Neural cell (in vitro differentiated cells): ENCODE measurements at regions not wholly inside any gene's neighbourhood (a gene's known extent, or its start where the extent isn't known, plus 50 kb on each side); places are given as distances from the start of the nearest gene placed in this dataset.

Experiments
- H2AFZ ChIP-seq: fragments of 200-600, 300-800 bp; sonication (generic), shearing (Covaris generic); 2 replicates; pipeline ENCODE4 v1.6.0; 2014; ENCODE audit warnings: low read depth, mild to moderate bottlenecking, antibody characterized with exemption, low read length, moderate library complexity
- H3F3A ChIP-seq: fragments of 200-600 bp; shearing (Covaris generic); 2 replicates; pipeline ENCODE4 v1.6.1; 2016; ENCODE audit warnings: mild to moderate bottlenecking, moderate library complexity, mixed read lengths, antibody characterized with exemption, low read length; ENCODE audit not compliant: insufficient read depth, poor library complexity, severe bottlenecking
- H3K27ac ChIP-seq: fragments of 200-600, 300-800 bp; sonication (generic), shearing (Covaris generic); 2 replicates; pipeline ENCODE4 v1.5.1; 2014; ENCODE audit warnings: mild to moderate bottlenecking, low read length, moderate library complexity
- H3K27me3 ChIP-seq: fragments of 300-800, 200-600 bp; sonication (generic), shearing (Covaris generic); 2 replicates; pipeline ENCODE4 v1.6.0; 2014; ENCODE audit warnings: mild to moderate bottlenecking, low read depth, low read length, moderate library complexity; ENCODE audit not compliant: insufficient read depth
- H3K36me3 ChIP-seq: fragments of 300-800, 200-600 bp; sonication (generic), shearing (Covaris generic); 2 replicates; pipeline ENCODE4 v1.5.1; 2014; ENCODE audit warnings: mild to moderate bottlenecking, antibody characterized with exemption, low read length, moderate library complexity; ENCODE audit not compliant: insufficient read depth
- H3K4me2 ChIP-seq: fragments of 300-800, 200-600 bp; sonication (generic), shearing (Covaris generic); 2 replicates; pipeline ENCODE4 v1.6.0; 2014; ENCODE audit warnings: mild to moderate bottlenecking, low read length
- H3K4me3 ChIP-seq: fragments of 300-800, 200-600 bp; sonication (generic), shearing (Covaris generic); 2 replicates; pipeline ENCODE4 v1.5.1; 2014; ENCODE audit warnings: mild to moderate bottlenecking, low read length, moderate library complexity
- H3K79me2 ChIP-seq: fragments of 200-600 bp; shearing (Covaris generic); replicated peaks from 2 replicates; pipeline ENCODE4 v1.6.0; 2014; ENCODE audit warnings: mild to moderate bottlenecking, low read length, moderate library complexity; ENCODE audit not compliant: insufficient read depth
- H3K9ac ChIP-seq: fragments of 300-800, 200-600 bp; sonication (generic), shearing (Covaris generic); 2 replicates; pipeline ENCODE4 v1.6.1; 2016; ENCODE audit warnings: mild to moderate bottlenecking, low read length, mixed read lengths
- H3K9me2 ChIP-seq: fragments of 200-600 bp; shearing (Covaris generic); 2 replicates; pipeline ENCODE4 v1.6.1; 2016; ENCODE audit warnings: mild to moderate bottlenecking, low read length, mixed read lengths; ENCODE audit not compliant: insufficient read depth
- H3K9me3 ChIP-seq: fragments of 200-600, 300-800 bp; sonication (generic), shearing (Covaris generic); 2 replicates; pipeline ENCODE4 v1.6.1; 2016; ENCODE audit warnings: mild to moderate bottlenecking, mixed run types, low read length, moderate library complexity, mixed read lengths
- H4K20me1 ChIP-seq: fragments of 200-600 bp; shearing (Covaris generic); 2 replicates; pipeline ENCODE4 v1.6.1; 2016; ENCODE audit warnings: mild to moderate bottlenecking, mixed run types; ENCODE audit not compliant: insufficient read depth
- EP300 ChIP-seq: fragments of 450-650 bp; conservative IDR thresholded peaks from 2 replicates; pipeline ENCODE4 v1.6.1; 2014; ENCODE audit warnings: antibody characterized with exemption, mild to moderate bottlenecking, moderate library complexity; ENCODE audit not compliant: poor library complexity, severe bottlenecking
- EZH2 ChIP-seq: fragments of 200-600, 300-800 bp; shearing (Covaris generic), sonication (generic); IDR thresholded peaks from 2 replicates; pipeline ENCODE4 v1.6.1; 2014; ENCODE audit warnings: antibody characterized with exemption, low read length, borderline replicate concordance, mild to moderate bottlenecking; ENCODE audit not compliant: insufficient read depth, poor library complexity, severe bottlenecking
- MXI1 ChIP-seq: fragments of 450-650 bp; conservative IDR thresholded peaks from 2 replicates; pipeline ENCODE4 v1.6.1; 2014; ENCODE audit warnings: antibody characterized with exemption, mild to moderate bottlenecking; ENCODE audit not compliant: poor library complexity, severe bottlenecking
- POLR2AphosphoS5 ChIP-seq: IDR thresholded peaks from 2 replicates; pipeline ENCODE4 v1.6.1; 2012
- RAD21 ChIP-seq: fragments of 450-650 bp; conservative IDR thresholded peaks from 2 replicates; pipeline ENCODE4 v1.6.1; 2014; ENCODE audit warnings: antibody characterized with exemption, mild to moderate bottlenecking, moderate library complexity
- SMC3 ChIP-seq: fragments of 450-650 bp; conservative IDR thresholded peaks from 2 replicates; pipeline ENCODE4 v1.6.1; 2014; ENCODE audit warnings: antibody characterized with exemption, mild to moderate bottlenecking, moderate library complexity; ENCODE audit not compliant: poor library complexity
- TAF1 ChIP-seq: IDR thresholded peaks from 2 replicates; pipeline ENCODE4 v1.6.1; 2012; ENCODE audit warnings: low read depth
- TF ChIP-seq, protein P1 (sequence below): fragments of 450-650 bp; IDR thresholded peaks from 2 replicates; pipeline ENCODE4 v1.5.1; 2014; ENCODE audit warnings: antibody characterized with exemption, mild to moderate bottlenecking, moderate library complexity; ENCODE audit not compliant: poor library complexity, severe bottlenecking
- TF ChIP-seq, protein P2 (sequence below): IDR thresholded peaks from 2 replicates; pipeline ENCODE4 v1.6.1; 2012; ENCODE audit warnings: borderline replicate concordance

DNA sequence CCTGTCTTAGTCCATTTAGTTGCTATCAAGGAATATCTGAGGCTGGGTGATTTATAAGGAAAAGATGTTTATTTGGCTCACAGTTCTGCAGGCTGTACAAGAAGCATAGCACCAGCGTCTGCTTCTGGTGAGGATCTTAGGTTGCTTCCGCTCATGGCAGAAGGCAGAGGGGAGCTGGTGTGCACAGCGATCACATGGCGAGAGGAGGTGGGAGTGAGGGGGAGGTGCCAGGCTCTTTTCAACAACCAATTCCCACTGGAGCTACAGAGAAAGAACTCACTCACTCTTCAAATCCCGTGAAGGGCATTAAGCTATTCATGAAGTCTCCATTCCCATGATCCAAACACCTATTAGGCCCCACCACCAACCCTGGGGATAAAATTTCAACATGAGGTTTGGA is 371.6 kb downstream of the SH2D4B start:
- no peak overlapping the region for H2AFZ ChIP-seq
- no peaks in the 10 kb centered on the region for H3F3A ChIP-seq
- no peak overlapping the region for H3K4me3 ChIP-seq
- no peak for TF ChIP-seq RAD21
- TF ChIP-seq, protein P1, sequence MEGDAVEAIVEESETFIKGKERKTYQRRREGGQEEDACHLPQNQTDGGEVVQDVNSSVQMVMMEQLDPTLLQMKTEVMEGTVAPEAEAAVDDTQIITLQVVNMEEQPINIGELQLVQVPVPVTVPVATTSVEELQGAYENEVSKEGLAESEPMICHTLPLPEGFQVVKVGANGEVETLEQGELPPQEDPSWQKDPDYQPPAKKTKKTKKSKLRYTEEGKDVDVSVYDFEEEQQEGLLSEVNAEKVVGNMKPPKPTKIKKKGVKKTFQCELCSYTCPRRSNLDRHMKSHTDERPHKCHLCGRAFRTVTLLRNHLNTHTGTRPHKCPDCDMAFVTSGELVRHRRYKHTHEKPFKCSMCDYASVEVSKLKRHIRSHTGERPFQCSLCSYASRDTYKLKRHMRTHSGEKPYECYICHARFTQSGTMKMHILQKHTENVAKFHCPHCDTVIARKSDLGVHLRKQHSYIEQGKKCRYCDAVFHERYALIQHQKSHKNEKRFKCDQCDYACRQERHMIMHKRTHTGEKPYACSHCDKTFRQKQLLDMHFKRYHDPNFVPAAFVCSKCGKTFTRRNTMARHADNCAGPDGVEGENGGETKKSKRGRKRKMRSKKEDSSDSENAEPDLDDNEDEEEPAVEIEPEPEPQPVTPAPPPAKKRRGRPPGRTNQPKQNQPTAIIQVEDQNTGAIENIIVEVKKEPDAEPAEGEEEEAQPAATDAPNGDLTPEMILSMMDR: no peak
- no peak for TF ChIP-seq TAF1
- TF ChIP-seq MXI1: no peak
- TF ChIP-seq SMC3: no peak
- no peak for TF ChIP-seq EZH2
- TF ChIP-seq, protein P2, sequence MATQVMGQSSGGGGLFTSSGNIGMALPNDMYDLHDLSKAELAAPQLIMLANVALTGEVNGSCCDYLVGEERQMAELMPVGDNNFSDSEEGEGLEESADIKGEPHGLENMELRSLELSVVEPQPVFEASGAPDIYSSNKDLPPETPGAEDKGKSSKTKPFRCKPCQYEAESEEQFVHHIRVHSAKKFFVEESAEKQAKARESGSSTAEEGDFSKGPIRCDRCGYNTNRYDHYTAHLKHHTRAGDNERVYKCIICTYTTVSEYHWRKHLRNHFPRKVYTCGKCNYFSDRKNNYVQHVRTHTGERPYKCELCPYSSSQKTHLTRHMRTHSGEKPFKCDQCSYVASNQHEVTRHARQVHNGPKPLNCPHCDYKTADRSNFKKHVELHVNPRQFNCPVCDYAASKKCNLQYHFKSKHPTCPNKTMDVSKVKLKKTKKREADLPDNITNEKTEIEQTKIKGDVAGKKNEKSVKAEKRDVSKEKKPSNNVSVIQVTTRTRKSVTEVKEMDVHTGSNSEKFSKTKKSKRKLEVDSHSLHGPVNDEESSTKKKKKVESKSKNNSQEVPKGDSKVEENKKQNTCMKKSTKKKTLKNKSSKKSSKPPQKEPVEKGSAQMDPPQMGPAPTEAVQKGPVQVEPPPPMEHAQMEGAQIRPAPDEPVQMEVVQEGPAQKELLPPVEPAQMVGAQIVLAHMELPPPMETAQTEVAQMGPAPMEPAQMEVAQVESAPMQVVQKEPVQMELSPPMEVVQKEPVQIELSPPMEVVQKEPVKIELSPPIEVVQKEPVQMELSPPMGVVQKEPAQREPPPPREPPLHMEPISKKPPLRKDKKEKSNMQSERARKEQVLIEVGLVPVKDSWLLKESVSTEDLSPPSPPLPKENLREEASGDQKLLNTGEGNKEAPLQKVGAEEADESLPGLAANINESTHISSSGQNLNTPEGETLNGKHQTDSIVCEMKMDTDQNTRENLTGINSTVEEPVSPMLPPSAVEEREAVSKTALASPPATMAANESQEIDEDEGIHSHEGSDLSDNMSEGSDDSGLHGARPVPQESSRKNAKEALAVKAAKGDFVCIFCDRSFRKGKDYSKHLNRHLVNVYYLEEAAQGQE: no peak
- no peak for TF ChIP-seq EP300
- TF ChIP-seq POLR2AphosphoS5: no peak
- no peaks in the 10 kb centered on the region for H3K9me2 ChIP-seq
- no peaks in the 10 kb centered on the region for H4K20me1 ChIP-seq
- H3K4me2 ChIP-seq: no peak overlapping the region
- H3K9me3 ChIP-seq: no peaks in the 10 kb centered on the region
- H3K9ac ChIP-seq: no peak overlapping the region
- no peaks in the 10 kb centered on the region for H3K79me2 ChIP-seq
- no peaks in the 10 kb centered on the region for H3K27me3 ChIP-seq
- no peaks in the 10 kb centered on the region for H3K36me3 ChIP-seq
- H3K27ac ChIP-seq: no peak overlapping the region

DNA sequence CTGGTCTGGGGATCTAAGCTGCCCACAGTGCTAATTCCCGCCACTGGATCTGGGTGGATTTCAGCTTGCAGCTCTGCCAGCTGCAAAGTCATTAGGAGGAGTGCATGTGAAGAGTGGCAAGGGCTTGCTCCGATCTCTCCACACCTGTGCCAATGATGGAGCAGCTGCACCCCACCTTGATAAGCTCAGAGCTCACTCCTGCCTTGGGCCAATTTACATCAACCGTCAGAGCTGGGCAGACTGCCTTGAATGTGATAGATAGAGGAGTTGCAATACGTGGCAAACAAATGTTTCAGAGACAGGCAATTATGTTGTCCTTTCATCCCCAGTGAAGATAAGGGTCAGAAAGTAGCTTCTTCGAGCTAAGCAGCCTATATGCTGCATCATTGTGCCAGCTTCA is 379.9 kb downstream of the SH2D4B start:
- no peak overlapping the region for H3K9ac ChIP-seq
- H3K27me3 ChIP-seq: no peaks in the 10 kb centered on the region
- H3K36me3 ChIP-seq: no peaks in the 10 kb centered on the region
- TF ChIP-seq, protein P2: no peak
- TF ChIP-seq EZH2 (no peak), EP300 (no peak), POLR2AphosphoS5 (no peak), SMC3 (no peak), RAD21 (no peak), MXI1 (no peak), TAF1 (no peak)
- TF ChIP-seq, protein P1: no peak
- no peak overlapping the region for H3K27ac ChIP-seq
- H3K9me2 ChIP-seq: no peaks in the 10 kb centered on the region
- H3K4me3 ChIP-seq: no peak overlapping the region
- H3F3A ChIP-seq: no peaks in the 10 kb centered on the region
- no peaks in the 10 kb centered on the region for H3K9me3 ChIP-seq
- no peaks in the 10 kb centered on the region for H3K79me2 ChIP-seq
- no peak overlapping the region for H3K4me2 ChIP-seq
- H2AFZ ChIP-seq: no peak overlapping the region
- H4K20me1 ChIP-seq: no peaks in the 10 kb centered on the region
